DND-41 (cell line): ENCODE measurements at regions not wholly inside any gene's neighbourhood (a gene's known extent, or its start where the extent isn't known, plus 50 kb on each side); places are given as distances from the start of the nearest gene placed in this dataset.

Experiments
- ATAC-seq: fragments of 200-7000 bp; cut with Tn5 transposase; 3 replicates; pipeline ENCODE4 v1.9.1; 2021; ENCODE audit warnings: low read depth; ENCODE audit not compliant: insufficient read depth
- DNase-seq: peaks from one replicate; pipeline ENCODE4 v3.0.0-alpha.2; 2020
- H2AFZ ChIP-seq: 2 replicates; pipeline ENCODE4 v1.6.0; 2012; ENCODE audit warnings: low read depth, low read length
- H3K27ac ChIP-seq: 2 replicates; pipeline ENCODE4 v1.5.1; 2012; ENCODE audit warnings: low read length, inconsistent platforms
- H3K27me3 ChIP-seq: fragments of 200-600 bp; sonication (generic); 2 replicates; pipeline ENCODE4 v1.6.0; 2012; ENCODE audit warnings: low read length, mild to moderate bottlenecking, inconsistent platforms; ENCODE audit not compliant: insufficient read depth, poor library complexity
- H3K36me3 ChIP-seq: 2 replicates; pipeline ENCODE4 v1.5.1; 2012; ENCODE audit warnings: low read length, inconsistent platforms; ENCODE audit not compliant: insufficient read depth
- H3K4me1 ChIP-seq: 2 replicates; pipeline ENCODE4 v1.5.1; 2012; ENCODE audit warnings: mild to moderate bottlenecking, low read length; ENCODE audit not compliant: insufficient read depth
- H3K4me2 ChIP-seq: 2 replicates; pipeline ENCODE4 v1.6.0; 2012; ENCODE audit warnings: mild to moderate bottlenecking, moderate library complexity, low read length, inconsistent platforms; ENCODE audit not compliant: insufficient read depth
- H3K4me3 ChIP-seq, 2 experiments: fragments of 200-600 bp in 1 of 2; shearing (Covaris generic) in 1 of 2; 2 replicates each; pipeline ENCODE4 v1.5.1; 2012 to 2016; ENCODE audit warnings: inconsistent platforms in 2 of 2, low read length in 2 of 2, mild to moderate bottlenecking in 2 of 2, low read depth in 1 of 2, moderate library complexity in 1 of 2
- H3K79me2 ChIP-seq: 2 replicates; pipeline ENCODE4 v1.6.0; 2012; ENCODE audit warnings: low read length, inconsistent platforms; ENCODE audit not compliant: insufficient read depth
- H3K9ac ChIP-seq: 2 replicates; pipeline ENCODE4 v1.6.0; 2012; ENCODE audit warnings: low read depth, mild to moderate bottlenecking, inconsistent platforms, low read length, moderate library complexity
- H3K9me3 ChIP-seq: 2 replicates; pipeline ENCODE4 v1.5.1; 2012; ENCODE audit warnings: low read length, moderate library complexity, mild to moderate bottlenecking, inconsistent platforms; ENCODE audit not compliant: insufficient read depth, severe bottlenecking
- H4K20me1 ChIP-seq: 2 replicates; pipeline ENCODE4 v1.6.0; 2012; ENCODE audit warnings: low read length; ENCODE audit not compliant: insufficient read depth
- CTCF ChIP-seq: IDR thresholded peaks from 2 replicates; pipeline ENCODE4 v1.5.1; 2012; ENCODE audit warnings: borderline replicate concordance, low read length, moderate library complexity, mild to moderate bottlenecking; ENCODE audit not compliant: poor library complexity, severe bottlenecking; ENCODE audit errors: extremely low read depth
- EZH2 ChIP-seq: IDR thresholded peaks from 3 replicates; pipeline ENCODE4 v1.6.1; 2012; ENCODE audit warnings: borderline replicate concordance, low read depth, mild to moderate bottlenecking, moderate library complexity, low read length, inconsistent platforms; ENCODE audit not compliant: severe bottlenecking

- no peak for DNase-seq
- no peaks in the 10 kb centered on the region for H3K36me3 ChIP-seq
- H3K4me2 ChIP-seq, result no peak overlapping the region
- no peaks in the 10 kb centered on the region for H4K20me1 ChIP-seq
- H3K9me3 ChIP-seq, result no peaks in the 10 kb centered on the region
- H3K4me3 ChIP-seq, result no peak overlapping the region
- H2AFZ ChIP-seq, result no peak overlapping the region
- no peak for ATAC-seq
- no peaks in the 10 kb centered on the region for H3K4me1 ChIP-seq
- TF ChIP-seq CTCF (no peak), EZH2 (no peak)
- no peak overlapping the region for H3K9ac ChIP-seq
- H3K27me3 ChIP-seq, result peaks cover 1% of the 10 kb centered on the region
- H3K79me2 ChIP-seq, result no peaks in the 10 kb centered on the region
- no peak overlapping the region for H3K27ac ChIP-seq
Observed at GRCh38 chr12:131217024-131217586, 263.4 kb downstream of the ADGRD1 start.

GRCh38 chr12:131218026-131218922 lies 264.6 kb downstream of the ADGRD1 start:
- TF ChIP-seq CTCF, result no peak
- TF ChIP-seq EZH2, result no peak
- Histone ChIP-seq H3K9ac (no peak overlapping the region), H3K4me1 (no peaks in the 10 kb centered on the region), H3K27me3 (peaks cover 8% of the 10 kb centered on the region), H3K4me2 (no peak overlapping the region), H3K4me3 (no peak overlapping the region), H4K20me1 (no peaks in the 10 kb centered on the region), H2AFZ (no peak overlapping the region), H3K36me3 (no peaks in the 10 kb centered on the region), H3K9me3 (no peaks in the 10 kb centered on the region), H3K27ac (no peak overlapping the region), H3K79me2 (no peaks in the 10 kb centered on the region)
- DNase-seq (no peak), ATAC-seq (no peak)

- Histone ChIP-seq H3K9me3 (no peaks in the 10 kb centered on the region), H3K9ac (no peak overlapping the region), H2AFZ (no peak overlapping the region), H3K27ac (no peak overlapping the region), H3K27me3 (peaks cover 8% of the 10 kb centered on the region), H3K79me2 (no peaks in the 10 kb centered on the region), H3K4me3 (no peak overlapping the region), H3K36me3 (no peaks in the 10 kb centered on the region), H4K20me1 (no peaks in the 10 kb centered on the region), H3K4me1 (no peaks in the 10 kb centered on the region), H3K4me2 (no peak overlapping the region)
- DNase-seq (no peak), ATAC-seq (no peak)
- TF ChIP-seq EZH2 (no peak), CTCF (no peak)
Observed at GRCh38 chr12:131218923-131219669, 265.4 kb downstream of the ADGRD1 start.
